ENCODE measurements at regions not wholly inside any gene's neighbourhood (a gene's known extent, or its start where the extent isn't known, plus 50 kb on each side); places are given as distances from the start of the nearest gene placed in this dataset.
"Not testable (repeated sequence)": the region's sequence is repeated elsewhere in the genome, so short reads cannot be mapped to it uniquely, and the experiment has no call there.

GRCh38 chr6:86030875-86031274 lies 388.2 kb upstream of the SYNCRIP start:
- no peak for TF ChIP-seq CTCF (conservative IDR thresholded peaks at IDR 0.05)
- H3K36me3 Mint-ChIP-seq (ENCODE audit: low read depth) = no peaks in the 10 kb centered on the region
- H3K9me3 Mint-ChIP-seq = peaks cover 17% of the 10 kb centered on the region
- no peak overlapping the region for H3K27ac Mint-ChIP-seq
- DNase-seq = no peak
- H3K9me3 ChIP-seq (ENCODE audit: control insufficient read depth, low read length) = no peaks in the 10 kb centered on the region
- H3K9ac ChIP-seq (ENCODE audit: extremely low read depth, low read length, poor library complexity, severe bottlenecking) = no peak overlapping the region
- no peaks in the 10 kb centered on the region for H3K27me3 Mint-ChIP-seq (ENCODE audit: insufficient read depth)
- H3K4me3 ChIP-seq (ENCODE audit: low read length) = no peak overlapping the region
- no peaks in the 10 kb centered on the region for H3K36me3 ChIP-seq (ENCODE audit: control insufficient read depth, insufficient read depth, low read length)
- WGBS, 2 experiments (ENCODE audit: insufficient coverage in 1 of 2, insufficient read length in 1 of 2) = 93 to 94% methylated on average over 3 of the region's 3 CpGs
- H3K4me3 Mint-ChIP-seq = no peak overlapping the region
- H3K4me1 ChIP-seq (ENCODE audit: control insufficient read depth, insufficient read depth, low read length) = no peaks in the 10 kb centered on the region
- peaks cover 3% of the 10 kb centered on the region for H3K4me1 Mint-ChIP-seq
- no peak overlapping the region for H3K27ac ChIP-seq (ENCODE audit: low read depth, low read length)
- no peaks in the 10 kb centered on the region for H3K27me3 ChIP-seq (ENCODE audit: control insufficient read depth, insufficient read depth, low read length, poor library complexity, severe bottlenecking)

- H3K27me3 ChIP-seq (ENCODE audit: control insufficient read depth, insufficient read depth, low read length, poor library complexity, severe bottlenecking) = no peaks in the 10 kb centered on the region
- DNase-seq = no peak
These were observed 386.1 kb upstream of the SYNCRIP start for GRCh38 chr6:86028776-86029175.

GRCh38 chr6:86026890-86027289 lies 384.2 kb upstream of the SYNCRIP start:
- not testable (repeated sequence) for H3K27me3 ChIP-seq (ENCODE audit: control insufficient read depth, insufficient read depth, low read length, poor library complexity, severe bottlenecking); H3K27ac ChIP-seq (ENCODE audit: low read depth, low read length); H3K36me3 ChIP-seq (ENCODE audit: control insufficient read depth, insufficient read depth, low read length); H3K4me1 ChIP-seq (ENCODE audit: control insufficient read depth, insufficient read depth, low read length); H3K9me3 ChIP-seq (ENCODE audit: control insufficient read depth, low read length); H3K4me3 ChIP-seq (ENCODE audit: low read length); H3K36me3 Mint-ChIP-seq (ENCODE audit: low read depth); H3K4me1 Mint-ChIP-seq; H3K27me3 Mint-ChIP-seq (ENCODE audit: insufficient read depth); H3K9ac ChIP-seq (ENCODE audit: extremely low read depth, low read length, poor library complexity, severe bottlenecking)
- Mint-ChIP-seq H3K9me3 (peaks cover 16% of the 10 kb centered on the region), H3K27ac (peak overlapping the region; percentile 87), H3K4me3 (peak overlapping the region; percentile 29)
- WGBS, 2 experiments (ENCODE audit: insufficient coverage in 1 of 2, insufficient read length in 1 of 2) = 71 to 89% methylated on average over 5 to 10 of the region's 10 CpGs
- peak; percentile 46 for DNase-seq

More at GRCh38 chr6:86028776-86029175, 386.1 kb upstream of the SYNCRIP start:
- H3K27ac ChIP-seq (ENCODE audit: low read depth, low read length) = no peak overlapping the region
- Mint-ChIP-seq H3K4me3 (no peak overlapping the region), H3K4me1 (peaks cover 3% of the 10 kb centered on the region), H3K36me3 (ENCODE audit: low read depth) (no peaks in the 10 kb centered on the region), H3K9me3 (peaks cover 16% of the 10 kb centered on the region), H3K27me3 (ENCODE audit: insufficient read depth) (no peaks in the 10 kb centered on the region), H3K27ac (no peak overlapping the region)
- H3K4me1 ChIP-seq (ENCODE audit: control insufficient read depth, insufficient read depth, low read length) = no peaks in the 10 kb centered on the region
- H3K4me3 ChIP-seq (ENCODE audit: low read length) = no peak overlapping the region
- H3K36me3 ChIP-seq (ENCODE audit: control insufficient read depth, insufficient read depth, low read length) = no peaks in the 10 kb centered on the region
- no peak for TF ChIP-seq CTCF (conservative IDR thresholded peaks at IDR 0.05)
- no peaks in the 10 kb centered on the region for H3K9me3 ChIP-seq (ENCODE audit: control insufficient read depth, low read length)
- H3K9ac ChIP-seq (ENCODE audit: extremely low read depth, low read length, poor library complexity, severe bottlenecking) = no peak overlapping the region

GRCh38 chr6:86017236-86017635 lies 374.6 kb upstream of the SYNCRIP start:
- Histone ChIP-seq H3K27ac (ENCODE audit: low read depth, low read length) (no peak overlapping the region), H3K36me3 (ENCODE audit: control insufficient read depth, insufficient read depth, low read length) (no peaks in the 10 kb centered on the region), H3K4me1 (ENCODE audit: control insufficient read depth, insufficient read depth, low read length) (no peaks in the 10 kb centered on the region), H3K9me3 (ENCODE audit: control insufficient read depth, low read length) (peaks cover 7% of the 10 kb centered on the region), H3K27me3 (ENCODE audit: control insufficient read depth, insufficient read depth, low read length, poor library complexity, severe bottlenecking) (no peaks in the 10 kb centered on the region), H3K4me3 (ENCODE audit: low read length) (no peak overlapping the region), H3K9ac (ENCODE audit: extremely low read depth, low read length, poor library complexity, severe bottlenecking) (no peak overlapping the region)
- DNase-seq = peak; percentile 35
- TF ChIP-seq CTCF (conservative IDR thresholded peaks at IDR 0.05) = no peak
- H3K4me3 Mint-ChIP-seq = no peak overlapping the region
- H3K4me1 Mint-ChIP-seq = peaks cover 11% of the 10 kb centered on the region
- no peaks in the 10 kb centered on the region for H3K36me3 Mint-ChIP-seq (ENCODE audit: low read depth)
- H3K9me3 Mint-ChIP-seq = peaks cover 9% of the 10 kb centered on the region
- 94% methylated on average over 1 of the region's 1 CpG; no CpG with 5 or more reads in 1 of the 2 experiments for WGBS, 2 experiments (ENCODE audit: insufficient coverage in 1 of 2, insufficient read length in 1 of 2)
- H3K27me3 Mint-ChIP-seq (ENCODE audit: insufficient read depth) = no peaks in the 10 kb centered on the region
- H3K27ac Mint-ChIP-seq = no peak overlapping the region

Measured in endodermal cell (in vitro differentiated cells).